GM19452 (cell line): ENCODE measurements at regions not wholly inside any gene's neighbourhood (a gene's known extent, or its start where the extent isn't known, plus 50 kb on each side); places are given as distances from the start of the nearest gene placed in this dataset.
"Not testable (repeated sequence)": the region's sequence is repeated elsewhere in the genome, so short reads cannot be mapped to it uniquely, and the experiment has no call there.

ENCODE experiments used
- ATAC-seq: cut with Tn5 transposase; IDR thresholded peaks from one replicate; pipeline ENCODE4 v1.9.1; 2021; ENCODE audit not compliant: unreplicated experiment

- ATAC-seq, result not testable (repeated sequence)
Measured at GRCh38 chr2:105506860-105507259, 108.0 kb upstream of the FHL2 start.

- no peak for ATAC-seq
Measured at GRCh38 chr2:105504459-105504858, 105.6 kb upstream of the FHL2 start.

DNA sequence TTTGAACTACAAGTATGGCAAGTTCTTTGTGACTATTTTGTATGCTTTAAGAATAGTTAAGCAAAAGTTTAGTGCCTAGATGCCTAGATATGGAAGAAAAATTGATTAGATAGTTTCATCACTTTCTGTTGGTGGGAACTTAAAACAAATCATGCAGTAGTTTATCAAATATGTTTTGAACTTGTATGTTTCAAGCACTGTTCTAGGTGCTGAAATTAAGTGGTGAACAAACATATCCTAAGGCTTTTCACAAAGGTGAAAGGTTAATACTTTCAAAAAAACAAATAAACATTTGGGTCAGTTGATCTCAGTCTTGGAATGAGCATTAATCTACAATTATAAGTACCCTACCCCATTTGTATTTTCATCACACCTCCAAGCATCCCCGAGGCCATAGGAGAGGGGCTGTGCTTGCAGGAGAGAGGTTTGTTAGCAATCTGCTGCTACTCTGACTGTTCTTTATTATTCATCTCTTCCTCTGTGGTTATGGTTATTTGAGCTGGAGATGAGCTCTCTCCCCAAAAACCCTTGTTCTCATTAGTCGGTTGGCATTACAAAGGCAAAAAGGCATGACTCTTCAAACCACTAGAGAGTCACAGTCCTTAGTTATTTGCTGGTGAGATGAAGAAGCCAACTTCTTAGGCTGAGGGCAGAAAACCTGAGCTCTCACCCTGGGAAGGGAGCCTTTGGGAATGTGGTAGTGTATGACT, 103.9 kb upstream of the FHL2 start:
- ATAC-seq, result no peak

GRCh38 chr2:105498281-105498846, 99.5 kb upstream of the FHL2 start:
- no peak for ATAC-seq

- no peak for ATAC-seq
Measured at GRCh38 chr2:105497094-105497493, 98.2 kb upstream of the FHL2 start.

DNA sequence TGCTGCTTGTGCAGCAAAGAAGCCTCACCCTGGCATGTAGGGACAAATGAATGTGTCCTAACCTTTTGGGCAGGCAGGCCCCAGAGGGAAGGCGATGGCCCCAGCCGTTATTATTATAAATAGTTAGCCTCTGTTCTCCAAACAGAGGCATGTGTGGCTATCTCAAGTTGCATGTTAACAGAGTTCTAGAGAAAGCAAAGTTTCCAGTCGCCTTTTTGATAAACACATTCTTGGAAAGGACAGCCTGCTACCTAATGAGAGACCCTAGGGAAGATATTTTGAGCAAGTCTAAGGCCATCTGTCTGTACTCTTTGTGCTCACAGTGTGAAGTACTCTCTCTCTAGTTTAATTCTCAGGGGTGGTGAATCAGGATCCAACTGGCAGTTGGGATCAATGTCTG, 97.4 kb upstream of the FHL2 start:
- no peak for ATAC-seq

DNA sequence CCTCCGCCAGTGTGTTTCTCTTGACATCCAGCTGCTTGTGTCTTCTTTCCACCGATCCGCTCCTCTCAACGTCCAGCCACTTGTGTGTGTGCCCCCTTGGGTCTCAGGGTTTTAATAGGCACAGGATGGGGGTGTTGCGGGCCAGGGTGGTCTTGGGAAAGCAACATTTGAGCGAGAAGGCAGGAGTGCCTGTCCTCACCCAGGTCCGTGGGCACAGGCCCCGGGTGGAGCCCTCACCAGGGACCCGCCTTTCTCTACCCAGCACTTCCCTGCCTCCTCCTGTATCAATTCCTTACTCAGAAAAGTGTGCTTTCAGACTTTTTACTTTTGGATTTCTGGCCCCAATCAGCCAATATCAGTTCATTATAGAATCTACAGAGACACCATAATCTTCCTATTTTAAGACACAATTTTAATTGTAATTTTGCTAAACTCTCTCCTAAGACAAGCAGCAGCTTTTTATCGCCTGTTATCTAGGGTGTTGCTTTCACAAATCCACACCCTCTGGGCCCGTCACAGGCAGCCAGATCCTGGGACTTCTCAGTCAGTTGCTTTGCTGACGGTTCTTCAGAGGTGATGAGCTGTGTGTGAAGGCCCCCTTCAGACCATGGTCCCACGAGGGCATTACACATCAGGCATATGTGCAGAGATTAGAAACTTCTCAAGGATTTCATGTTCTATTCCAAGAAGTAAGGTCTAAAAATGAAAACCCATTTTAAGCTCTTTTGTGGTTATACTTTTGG, 96.0 kb upstream of the FHL2 start:
- no peak for ATAC-seq

DNA sequence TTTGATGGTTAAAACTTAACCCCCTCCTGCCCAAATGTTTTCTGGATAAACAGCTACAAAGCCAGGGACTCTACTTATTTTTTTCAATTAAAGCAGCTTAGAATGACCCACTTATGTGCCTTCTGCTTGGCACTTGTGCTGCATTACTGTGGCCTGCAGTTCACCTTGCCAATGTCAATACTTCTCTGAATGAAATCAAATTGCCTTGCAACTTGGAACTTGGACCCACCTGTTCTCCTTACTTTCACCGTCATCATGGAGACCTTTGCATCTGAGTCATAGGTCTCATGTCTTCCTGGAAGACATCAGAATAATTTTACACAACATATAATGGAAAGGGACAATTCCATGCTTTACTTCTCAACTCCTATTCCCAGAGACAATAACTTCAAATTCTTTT, 92.1 kb upstream of the FHL2 start:
- ATAC-seq, result no peak

DNA sequence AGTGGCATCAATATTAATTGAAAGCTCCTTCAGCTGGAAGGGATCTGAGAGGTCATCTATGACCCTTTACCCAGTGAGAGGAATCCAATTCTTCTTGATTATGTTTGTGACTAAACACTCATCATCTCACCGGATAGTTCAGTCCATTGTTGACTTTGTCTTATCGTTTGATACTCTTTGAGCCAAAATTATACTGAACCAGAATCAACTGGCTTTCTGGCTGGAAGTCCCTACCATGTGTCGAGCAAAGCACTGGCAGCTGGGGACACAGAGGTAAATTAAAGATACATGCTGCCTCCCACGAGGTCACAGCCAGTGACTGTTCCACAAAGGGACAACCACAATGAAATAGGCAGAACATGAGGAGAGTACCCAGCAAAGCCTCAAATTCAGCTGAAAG, 91.4 kb upstream of the FHL2 start:
- no peak for ATAC-seq

DNA sequence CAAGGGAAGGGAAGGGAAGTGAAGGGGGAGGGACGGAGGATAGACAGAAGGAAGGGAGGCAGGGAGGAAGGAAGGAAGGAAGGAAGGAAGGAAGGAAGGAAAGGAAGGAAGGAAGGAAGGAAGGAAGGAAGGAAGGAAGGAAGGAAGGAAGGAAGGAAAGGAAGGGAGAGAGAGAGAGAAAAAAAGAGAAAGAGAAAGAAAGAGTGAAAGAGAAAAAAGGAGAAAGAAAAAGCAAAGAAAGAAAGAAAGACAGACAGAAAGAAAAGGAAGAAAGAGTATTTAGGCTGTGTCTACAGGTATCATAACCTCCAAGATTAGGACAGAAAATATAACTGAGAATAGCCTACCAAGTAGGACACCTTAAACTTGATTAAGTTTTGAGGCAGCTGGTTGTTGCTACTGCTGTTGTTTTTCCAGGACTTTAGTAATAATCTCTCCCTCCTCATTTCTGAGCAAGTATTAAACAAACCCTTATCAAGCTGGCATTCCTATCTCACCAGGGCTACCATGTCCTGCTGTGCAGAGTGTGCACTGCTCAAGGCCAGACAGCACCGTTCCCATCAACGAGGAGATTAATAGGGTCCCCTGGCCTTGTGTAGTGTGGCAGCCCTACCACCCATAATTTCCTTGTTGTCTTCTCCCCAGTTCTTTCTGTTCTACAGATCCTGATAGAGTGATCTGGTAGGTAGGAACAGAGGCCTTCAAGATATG, 90.5 kb upstream of the FHL2 start:
- ATAC-seq, result no peak

GRCh38 chr2:105488285-105488684, 89.4 kb upstream of the FHL2 start:
- no peak for ATAC-seq

- no peak for ATAC-seq
Measured at GRCh38 chr2:105487142-105488069, 88.6 kb upstream of the FHL2 start.

- no peak for ATAC-seq
Measured at GRCh38 chr2:105486762-105487141, 87.9 kb upstream of the FHL2 start.

- no peak for ATAC-seq
Measured at GRCh38 chr2:105478670-105479069, 79.8 kb upstream of the FHL2 start.

DNA sequence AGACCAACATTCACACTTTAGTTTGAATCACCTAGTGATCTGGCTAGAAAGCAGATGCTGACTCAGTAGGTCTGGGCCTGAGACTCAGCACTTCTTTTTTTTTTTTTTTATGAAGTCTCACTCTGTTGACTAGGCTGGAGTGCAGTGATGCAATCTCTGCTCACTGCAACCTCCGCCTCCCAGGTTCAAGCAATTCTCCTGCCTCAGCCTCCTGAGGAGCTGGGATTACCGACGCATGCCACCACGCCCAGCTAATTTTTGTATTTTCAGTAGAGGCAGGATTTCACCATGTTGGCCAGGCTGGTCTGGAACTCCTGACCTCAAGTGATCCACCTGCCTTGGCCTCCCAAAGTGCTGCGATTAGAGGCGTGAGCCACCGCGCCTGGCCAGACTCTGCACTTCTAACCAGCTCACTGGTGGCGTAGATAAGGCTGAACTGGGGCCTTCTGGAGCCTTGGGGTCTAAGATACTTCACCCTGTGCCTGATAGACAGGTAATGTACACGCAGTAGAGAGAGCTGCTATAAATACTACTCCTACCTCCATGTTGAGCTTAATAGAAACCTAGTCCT, 78.3 kb upstream of the FHL2 start:
- ATAC-seq, result not testable (repeated sequence)

DNA sequence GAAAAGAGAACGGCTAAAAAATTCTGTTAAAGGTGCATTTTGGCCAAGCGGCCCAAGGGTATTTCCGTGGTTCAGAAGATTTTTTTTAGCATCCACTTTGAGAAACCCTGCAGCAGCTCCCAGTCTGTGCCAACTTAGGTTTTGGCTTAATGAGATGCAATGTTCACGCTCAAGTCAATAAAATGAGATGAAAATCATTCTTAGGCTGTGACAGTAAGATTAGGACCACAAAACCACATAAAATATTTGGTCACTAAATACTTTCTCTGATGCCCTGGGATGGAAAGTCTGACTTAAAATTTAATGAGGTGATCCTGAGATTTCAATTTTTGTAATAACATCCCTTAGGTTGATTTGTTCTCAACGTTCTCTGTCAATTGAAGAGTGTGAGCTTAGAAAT, 74.2 kb upstream of the FHL2 start:
- no peak for ATAC-seq

- ATAC-seq, result no peak
Measured at GRCh38 chr2:105470979-105471378, 72.1 kb upstream of the FHL2 start.

- ATAC-seq, result no peak
Measured at GRCh38 chr2:105469781-105470180, 70.9 kb upstream of the FHL2 start.

- no peak for ATAC-seq
Measured at GRCh38 chr2:105468582-105469042, 69.8 kb upstream of the FHL2 start.

DNA sequence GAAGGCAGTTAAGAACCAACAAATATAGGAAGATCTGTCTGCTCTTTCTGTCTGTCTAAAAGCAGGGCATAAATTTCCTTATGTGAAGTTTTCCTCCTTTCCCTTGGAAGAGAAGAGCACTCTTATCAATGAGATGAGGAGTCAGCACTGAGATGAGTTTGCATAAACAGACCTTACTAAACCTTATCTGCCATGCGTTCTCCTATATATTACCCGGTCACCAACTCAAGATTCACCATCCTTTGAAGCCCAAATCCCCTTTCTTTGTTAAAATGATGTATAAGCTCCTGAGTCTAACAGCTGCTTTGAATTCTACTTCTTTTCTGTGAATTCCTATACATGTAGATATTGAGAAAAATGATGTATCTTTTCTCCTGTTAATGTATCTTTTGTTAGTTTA, 65.5 kb upstream of the FHL2 start:
- no peak for ATAC-seq
